ENCODE measurements at regions not wholly inside any gene's neighbourhood (a gene's known extent, or its start where the extent isn't known, plus 50 kb on each side); places are given as distances from the start of the nearest gene placed in this dataset.

GRCh38 chr6:85278466-85279035 lies 171.3 kb upstream of the NT5E start:
- TF ChIP-seq CTCF (IDR thresholded peaks at IDR 0.05; ENCODE audit: insufficient read depth, low read depth, low read length), result no peak
- TF ChIP-seq EZH2 (IDR thresholded peaks at IDR 0.05; ENCODE audit: insufficient read depth, low read length), result no peak
